H1 (cell line): ENCODE measurements at regions not wholly inside any gene's neighbourhood (a gene's known extent, or its start where the extent isn't known, plus 50 kb on each side); places are given as distances from the start of the nearest gene placed in this dataset.

Experiments
- HDAC2 ChIP-seq, 2 experiments: fragments of 300-600 bp in 1 of 2; sonication (generic) in 1 of 2; IDR thresholded peaks; 2 replicates each; pipeline ENCODE4 v1.6.1; 2011 to 2012; ENCODE audit warnings: low read depth in 2 of 2, low read length in 2 of 2, mild to moderate bottlenecking in 2 of 2, moderate library complexity in 2 of 2, borderline replicate concordance in 1 of 2, inconsistent platforms in 1 of 2
- HDAC6 ChIP-seq: IDR thresholded peaks from one replicate; pipeline ENCODE4 v1.7.1; 2012; ENCODE audit warnings: low read depth, mild to moderate bottlenecking, inconsistent platforms, low read length, moderate library complexity
- RFX5 ChIP-seq: IDR thresholded peaks from 2 replicates; pipeline ENCODE4 v1.6.1; 2011; ENCODE audit warnings: low read depth, low read length, improper control_type of control experiment, borderline replicate concordance
- RNF2 ChIP-seq: fragments of 200-900, 300-1000 bp; sonication (generic); IDR thresholded peaks from 2 replicates; pipeline ENCODE4 v1.7.1; 2016; ENCODE audit warnings: borderline replicate concordance, low read depth, mild to moderate bottlenecking, antibody characterized with exemption, low read length; ENCODE audit not compliant: poor library complexity, severe bottlenecking; ENCODE audit errors: missing control alignments
- ZNF274 ChIP-seq: IDR thresholded peaks from 2 replicates; pipeline ENCODE4 v1.7.0; 2012; ENCODE audit warnings: low read length, borderline replicate concordance; ENCODE audit errors: extremely low read depth
- TF ChIP-seq, protein P1 (sequence below): fragments of 300-600 bp; sonication (generic); IDR thresholded peaks from 2 replicates; pipeline ENCODE4 v1.7.1; 2012; ENCODE audit warnings: low read length, moderate library complexity, mild to moderate bottlenecking, inconsistent platforms; ENCODE audit not compliant: insufficient replicate concordance
- TF ChIP-seq, protein P2 (sequence below), 3 experiments: IDR thresholded peaks; 1 replicate in 2 of 3; 2 replicates in 1 of 3; pipeline versions ENCODE4 v1.5.1 to v1.6.1; 2011; ENCODE audit warnings: low read length in 3 of 3, mild to moderate bottlenecking in 3 of 3, inconsistent platforms in 2 of 3, low read depth in 1 of 3, moderate library complexity in 1 of 3; ENCODE audit not compliant: insufficient read depth in 1 of 3; ENCODE audit errors: control extremely low read depth in 1 of 3

DNA sequence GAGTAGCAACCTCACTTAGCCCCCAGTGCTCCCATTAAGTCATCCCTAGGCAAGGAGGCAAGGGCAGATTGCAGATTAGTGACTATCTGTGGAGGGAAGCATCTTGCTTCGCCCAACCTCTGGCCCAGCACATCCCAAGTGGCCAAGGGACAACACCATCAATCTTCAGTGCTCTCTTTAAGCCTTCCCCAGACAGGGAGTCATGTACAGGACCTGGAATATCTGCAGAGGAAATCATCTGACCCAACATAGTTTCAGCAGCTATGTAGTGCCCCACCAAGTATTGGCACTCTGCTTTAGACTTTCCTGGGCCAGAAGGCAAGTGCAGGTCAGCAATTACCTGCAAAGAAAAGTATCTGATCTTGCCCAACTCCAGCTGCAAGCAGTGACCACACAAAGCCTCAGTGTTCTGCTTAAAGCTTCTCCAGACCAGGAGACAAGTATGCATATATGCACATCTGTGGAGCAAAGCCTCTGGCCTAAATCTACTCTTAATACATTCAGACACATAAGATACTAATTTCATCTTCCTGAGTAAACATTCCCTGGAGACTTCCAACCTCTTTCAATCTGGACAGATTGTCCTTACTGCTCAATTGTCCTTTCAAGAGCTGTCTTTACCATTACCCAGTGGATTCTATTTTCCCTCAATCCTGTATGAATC is 224.8 kb upstream of the VLDLR start (continued):
- TF ChIP-seq, protein P1, sequence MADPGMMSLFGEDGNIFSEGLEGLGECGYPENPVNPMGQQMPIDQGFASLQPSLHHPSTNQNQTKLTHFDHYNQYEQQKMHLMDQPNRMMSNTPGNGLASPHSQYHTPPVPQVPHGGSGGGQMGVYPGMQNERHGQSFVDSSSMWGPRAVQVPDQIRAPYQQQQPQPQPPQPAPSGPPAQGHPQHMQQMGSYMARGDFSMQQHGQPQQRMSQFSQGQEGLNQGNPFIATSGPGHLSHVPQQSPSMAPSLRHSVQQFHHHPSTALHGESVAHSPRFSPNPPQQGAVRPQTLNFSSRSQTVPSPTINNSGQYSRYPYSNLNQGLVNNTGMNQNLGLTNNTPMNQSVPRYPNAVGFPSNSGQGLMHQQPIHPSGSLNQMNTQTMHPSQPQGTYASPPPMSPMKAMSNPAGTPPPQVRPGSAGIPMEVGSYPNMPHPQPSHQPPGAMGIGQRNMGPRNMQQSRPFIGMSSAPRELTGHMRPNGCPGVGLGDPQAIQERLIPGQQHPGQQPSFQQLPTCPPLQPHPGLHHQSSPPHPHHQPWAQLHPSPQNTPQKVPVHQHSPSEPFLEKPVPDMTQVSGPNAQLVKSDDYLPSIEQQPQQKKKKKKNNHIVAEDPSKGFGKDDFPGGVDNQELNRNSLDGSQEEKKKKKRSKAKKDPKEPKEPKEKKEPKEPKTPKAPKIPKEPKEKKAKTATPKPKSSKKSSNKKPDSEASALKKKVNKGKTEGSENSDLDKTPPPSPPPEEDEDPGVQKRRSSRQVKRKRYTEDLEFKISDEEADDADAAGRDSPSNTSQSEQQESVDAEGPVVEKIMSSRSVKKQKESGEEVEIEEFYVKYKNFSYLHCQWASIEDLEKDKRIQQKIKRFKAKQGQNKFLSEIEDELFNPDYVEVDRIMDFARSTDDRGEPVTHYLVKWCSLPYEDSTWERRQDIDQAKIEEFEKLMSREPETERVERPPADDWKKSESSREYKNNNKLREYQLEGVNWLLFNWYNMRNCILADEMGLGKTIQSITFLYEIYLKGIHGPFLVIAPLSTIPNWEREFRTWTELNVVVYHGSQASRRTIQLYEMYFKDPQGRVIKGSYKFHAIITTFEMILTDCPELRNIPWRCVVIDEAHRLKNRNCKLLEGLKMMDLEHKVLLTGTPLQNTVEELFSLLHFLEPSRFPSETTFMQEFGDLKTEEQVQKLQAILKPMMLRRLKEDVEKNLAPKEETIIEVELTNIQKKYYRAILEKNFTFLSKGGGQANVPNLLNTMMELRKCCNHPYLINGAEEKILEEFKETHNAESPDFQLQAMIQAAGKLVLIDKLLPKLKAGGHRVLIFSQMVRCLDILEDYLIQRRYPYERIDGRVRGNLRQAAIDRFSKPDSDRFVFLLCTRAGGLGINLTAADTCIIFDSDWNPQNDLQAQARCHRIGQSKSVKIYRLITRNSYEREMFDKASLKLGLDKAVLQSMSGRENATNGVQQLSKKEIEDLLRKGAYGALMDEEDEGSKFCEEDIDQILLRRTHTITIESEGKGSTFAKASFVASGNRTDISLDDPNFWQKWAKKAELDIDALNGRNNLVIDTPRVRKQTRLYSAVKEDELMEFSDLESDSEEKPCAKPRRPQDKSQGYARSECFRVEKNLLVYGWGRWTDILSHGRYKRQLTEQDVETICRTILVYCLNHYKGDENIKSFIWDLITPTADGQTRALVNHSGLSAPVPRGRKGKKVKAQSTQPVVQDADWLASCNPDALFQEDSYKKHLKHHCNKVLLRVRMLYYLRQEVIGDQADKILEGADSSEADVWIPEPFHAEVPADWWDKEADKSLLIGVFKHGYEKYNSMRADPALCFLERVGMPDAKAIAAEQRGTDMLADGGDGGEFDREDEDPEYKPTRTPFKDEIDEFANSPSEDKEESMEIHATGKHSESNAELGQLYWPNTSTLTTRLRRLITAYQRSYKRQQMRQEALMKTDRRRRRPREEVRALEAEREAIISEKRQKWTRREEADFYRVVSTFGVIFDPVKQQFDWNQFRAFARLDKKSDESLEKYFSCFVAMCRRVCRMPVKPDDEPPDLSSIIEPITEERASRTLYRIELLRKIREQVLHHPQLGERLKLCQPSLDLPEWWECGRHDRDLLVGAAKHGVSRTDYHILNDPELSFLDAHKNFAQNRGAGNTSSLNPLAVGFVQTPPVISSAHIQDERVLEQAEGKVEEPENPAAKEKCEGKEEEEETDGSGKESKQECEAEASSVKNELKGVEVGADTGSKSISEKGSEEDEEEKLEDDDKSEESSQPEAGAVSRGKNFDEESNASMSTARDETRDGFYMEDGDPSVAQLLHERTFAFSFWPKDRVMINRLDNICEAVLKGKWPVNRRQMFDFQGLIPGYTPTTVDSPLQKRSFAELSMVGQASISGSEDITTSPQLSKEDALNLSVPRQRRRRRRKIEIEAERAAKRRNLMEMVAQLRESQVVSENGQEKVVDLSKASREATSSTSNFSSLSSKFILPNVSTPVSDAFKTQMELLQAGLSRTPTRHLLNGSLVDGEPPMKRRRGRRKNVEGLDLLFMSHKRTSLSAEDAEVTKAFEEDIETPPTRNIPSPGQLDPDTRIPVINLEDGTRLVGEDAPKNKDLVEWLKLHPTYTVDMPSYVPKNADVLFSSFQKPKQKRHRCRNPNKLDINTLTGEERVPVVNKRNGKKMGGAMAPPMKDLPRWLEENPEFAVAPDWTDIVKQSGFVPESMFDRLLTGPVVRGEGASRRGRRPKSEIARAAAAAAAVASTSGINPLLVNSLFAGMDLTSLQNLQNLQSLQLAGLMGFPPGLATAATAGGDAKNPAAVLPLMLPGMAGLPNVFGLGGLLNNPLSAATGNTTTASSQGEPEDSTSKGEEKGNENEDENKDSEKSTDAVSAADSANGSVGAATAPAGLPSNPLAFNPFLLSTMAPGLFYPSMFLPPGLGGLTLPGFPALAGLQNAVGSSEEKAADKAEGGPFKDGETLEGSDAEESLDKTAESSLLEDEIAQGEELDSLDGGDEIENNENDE: no peak
- no peak for TF ChIP-seq ZNF274
- TF ChIP-seq RFX5: no peak
- no peak for TF ChIP-seq HDAC6
- TF ChIP-seq HDAC2 (IDR thresholded peaks at IDR 0.05; ENCODE audit: borderline replicate concordance in 1 of 2, low read depth in 2 of 2, low read length in 2 of 2): no peak
- TF ChIP-seq RNF2: no peak
- TF ChIP-seq, protein P2, sequence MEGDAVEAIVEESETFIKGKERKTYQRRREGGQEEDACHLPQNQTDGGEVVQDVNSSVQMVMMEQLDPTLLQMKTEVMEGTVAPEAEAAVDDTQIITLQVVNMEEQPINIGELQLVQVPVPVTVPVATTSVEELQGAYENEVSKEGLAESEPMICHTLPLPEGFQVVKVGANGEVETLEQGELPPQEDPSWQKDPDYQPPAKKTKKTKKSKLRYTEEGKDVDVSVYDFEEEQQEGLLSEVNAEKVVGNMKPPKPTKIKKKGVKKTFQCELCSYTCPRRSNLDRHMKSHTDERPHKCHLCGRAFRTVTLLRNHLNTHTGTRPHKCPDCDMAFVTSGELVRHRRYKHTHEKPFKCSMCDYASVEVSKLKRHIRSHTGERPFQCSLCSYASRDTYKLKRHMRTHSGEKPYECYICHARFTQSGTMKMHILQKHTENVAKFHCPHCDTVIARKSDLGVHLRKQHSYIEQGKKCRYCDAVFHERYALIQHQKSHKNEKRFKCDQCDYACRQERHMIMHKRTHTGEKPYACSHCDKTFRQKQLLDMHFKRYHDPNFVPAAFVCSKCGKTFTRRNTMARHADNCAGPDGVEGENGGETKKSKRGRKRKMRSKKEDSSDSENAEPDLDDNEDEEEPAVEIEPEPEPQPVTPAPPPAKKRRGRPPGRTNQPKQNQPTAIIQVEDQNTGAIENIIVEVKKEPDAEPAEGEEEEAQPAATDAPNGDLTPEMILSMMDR (IDR thresholded peaks at IDR 0.05; ENCODE audit: control extremely low read depth in 1 of 3, insufficient read depth in 1 of 3, low read depth in 1 of 3, low read length in 3 of 3): no peak
